K562 (cell line): ENCODE measurements at regions not wholly inside any gene's neighbourhood (a gene's known extent, or its start where the extent isn't known, plus 50 kb on each side); places are given as distances from the start of the nearest gene placed in this dataset.

ENCODE experiments used
- ATAC-seq: fragments of 200-7000 bp; cut with Tn5 transposase; 3 replicates; pipeline ENCODE4 v1.9.1; 2020; ENCODE audit warnings: moderate library complexity
- BruUV-seq: library from RNA; stranded (reverse); fragments of 400-500 nt; replicated peaks from 2 replicates; lab custom pipeline; 2021; lab: Mats Ljungman, UMichigan
- CTCF ChIA-PET: fragments of 300-600 bp; formaldehyde crosslinking; extraction: SDS; loops from one replicate; lab custom pipeline; 2021; ENCODE audit warnings: low intra/inter-chr PET ratio; lab: Yijun Ruan, JAX
- POLR2A ChIA-PET: fragments of 300-600, 350-650 bp; sonication (Branson Sonifier 250); formaldehyde crosslinking; extraction: SDS; loops from one replicate; lab custom pipeline; 2021; ENCODE audit warnings: antibody characterized with exemption, inconsistent platforms; lab: Yijun Ruan, JAX
- DNase-seq, 4 experiments: peaks; one replicate each; pipeline versions ENCODE4 v3.0.0 to v3.0.0-alpha.2; 2011 to 2018; ENCODE audit warnings: low spot score in 3 of 4, mixed read lengths in 3 of 4; ENCODE audit errors: extremely low read depth in 1 of 4
- FAIRE-seq: peaks from 2 replicates; lab custom pipeline; 2011; peaks lifted over from hg19 to GRCh38; lab: Jason Lieb, UNC
- H2AFZ ChIP-seq: 2 replicates; pipeline ENCODE4 v1.6.0; 2011; ENCODE audit warnings: low read depth, low read length, control low read depth, inconsistent platforms
- H3K27ac ChIP-seq: fragments of 200-600 bp; 3 replicates; pipeline ENCODE4 v1.8.0; 2011; ENCODE audit warnings: low read depth, mild to moderate bottlenecking, control low read depth, inconsistent platforms, low read length, moderate library complexity, mixed read lengths; ENCODE audit errors: extremely low read depth
- H3K27me3 ChIP-seq, 2 experiments: fragments of 300-600 bp in 1 of 2; 2 replicates in 1 of 2; 3 replicates in 1 of 2; pipeline versions ENCODE4 v1.6.0 to v1.8.0; 2011; ENCODE audit warnings: inconsistent platforms in 2 of 2, low read length in 2 of 2, mild to moderate bottlenecking in 1 of 2, mixed read lengths in 1 of 2, moderate library complexity in 1 of 2; ENCODE audit not compliant: control insufficient read depth in 2 of 2, insufficient read depth in 2 of 2
- H3K36me3 ChIP-seq: fragments of 300-600 bp; 3 replicates; pipeline ENCODE4 v1.8.0; 2011; ENCODE audit warnings: mild to moderate bottlenecking, low read length, inconsistent platforms; ENCODE audit not compliant: control insufficient read depth, insufficient read depth
- H3K4me1 ChIP-seq, 2 experiments: fragments of 200-600 bp in 1 of 2; replicated peaks in 1 of 2; 2 replicates in 1 of 2; 3 replicates in 1 of 2; pipeline versions ENCODE4 v1.5.1 to v1.8.0; 2011; ENCODE audit warnings: inconsistent platforms in 2 of 2, low read length in 2 of 2, mild to moderate bottlenecking in 1 of 2, mixed read lengths in 1 of 2, moderate library complexity in 1 of 2; ENCODE audit not compliant: control insufficient read depth in 2 of 2, insufficient read depth in 2 of 2
- H3K4me2 ChIP-seq: 2 replicates; pipeline ENCODE4 v1.6.1; 2011; ENCODE audit warnings: low read length, control low read depth, inconsistent platforms, mixed read lengths; ENCODE audit not compliant: insufficient read depth
- H3K4me3 ChIP-seq: fragments of 200-600 bp; sonication (generic), shearing (Covaris generic); 2 replicates; pipeline ENCODE4 v1.5.1; 2016; ENCODE audit warnings: control low read depth, inconsistent platforms
- H3K79me2 ChIP-seq: fragments of 200-600 bp; 3 replicates; pipeline ENCODE4 v1.8.0; 2011; ENCODE audit warnings: low read length, inconsistent platforms; ENCODE audit not compliant: control insufficient read depth, insufficient read depth
- H3K9ac ChIP-seq, 2 experiments: 2 replicates each; pipeline versions ENCODE4 v1.6.0 to v1.6.1; 2011; ENCODE audit warnings: low read depth in 2 of 2, low read length in 2 of 2, control low read depth in 1 of 2, inconsistent platforms in 1 of 2, mild to moderate bottlenecking in 1 of 2, mixed read lengths in 1 of 2; ENCODE audit not compliant: insufficient read depth in 1 of 2
- H3K9me1 ChIP-seq: one replicate; pipeline ENCODE4 v1.6.0; 2011; ENCODE audit warnings: inconsistent platforms, mild to moderate bottlenecking, low read length, moderate library complexity; ENCODE audit not compliant: control insufficient read depth, insufficient read depth
- H3K9me3 ChIP-seq: replicated peaks from 2 replicates; pipeline ENCODE4 v1.5.1; 2011; ENCODE audit warnings: low read depth, low read length, inconsistent platforms; ENCODE audit not compliant: control insufficient read depth, insufficient read depth
- H4K20me1 ChIP-seq: replicated peaks from 2 replicates; pipeline ENCODE4 v1.6.1; 2011; ENCODE audit warnings: low read length, inconsistent platforms, mixed read lengths; ENCODE audit not compliant: control insufficient read depth, insufficient read depth
- BMI1 ChIP-seq: fragments of 150-350 bp; IDR thresholded peaks from 2 replicates; pipeline ENCODE4 v1.6.1; 2014; ENCODE audit warnings: low read length
- CEBPG ChIP-seq, 3 experiments: fragments of 200-800 bp in 1 of 3; sonication (Bioruptor generic) in 1 of 3; sonication (generic) in 1 of 3; formaldehyde crosslinking in 1 of 3; IDR thresholded peaks in 2 of 3; conservative IDR thresholded peaks in 1 of 3; 2 replicates each; pipeline versions ENCODE4 v1.6.1 to v1.8.0; 2016 to 2022; ENCODE audit warnings: missing compliant biosample characterization in 2 of 3, missing genetic modification characterization in 2 of 3, mild to moderate bottlenecking in 1 of 3, missing genetic modification reagents in 1 of 3
- ELF4 ChIP-seq: fragments of 450-650 bp; formaldehyde crosslinking; IDR thresholded peaks from 2 replicates; pipeline ENCODE4 v1.4.0; 2022; ENCODE audit warnings: missing genetic modification characterization
- FOSL1 ChIP-seq: fragments of 200-800 bp; sonication (Bioruptor generic); conservative IDR thresholded peaks from 2 replicates; pipeline ENCODE4 v1.6.1; 2016; ENCODE audit warnings: missing genetic modification characterization, missing compliant biosample characterization
- GTF2F1 ChIP-seq: IDR thresholded peaks from 2 replicates; pipeline ENCODE4 v1.6.1; 2011; ENCODE audit warnings: low read depth, low read length, improper control_type of control experiment
- HOXB6 ChIP-seq: fragments of 250-450 bp; sonication (Bioruptor Pico); IDR thresholded peaks from 2 replicates; pipeline ENCODE4 v1.5.1; 2022; ENCODE audit warnings: mild to moderate bottlenecking, borderline replicate concordance
- MBD2 ChIP-seq: sonication (generic); IDR thresholded peaks from 2 replicates; pipeline ENCODE4 v1.6.1; 2016; ENCODE audit warnings: low read depth, borderline replicate concordance
- MEF2A ChIP-seq: IDR thresholded peaks from 2 replicates; pipeline ENCODE4 v1.6.1; 2011; ENCODE audit warnings: low read depth, mild to moderate bottlenecking, low read length, moderate library complexity; ENCODE audit not compliant: control insufficient read depth
- MTA3 ChIP-seq: fragments of 450-650 bp; formaldehyde crosslinking; IDR thresholded peaks from 2 replicates; pipeline ENCODE4 v1.6.1; 2017; ENCODE audit warnings: mild to moderate bottlenecking, borderline replicate concordance
- NCOA6 ChIP-seq: fragments of 450-650 bp; IDR thresholded peaks from 2 replicates; pipeline ENCODE4 v1.6.1; 2017; ENCODE audit warnings: mild to moderate bottlenecking
- NUFIP1 ChIP-seq: fragments of 450-650 bp; IDR thresholded peaks from 2 replicates; pipeline ENCODE4 v1.6.1; 2018; ENCODE audit not compliant: partially characterized antibody
- POLR3A ChIP-seq: IDR thresholded peaks from 2 replicates; pipeline ENCODE4 v1.6.1; 2011; ENCODE audit warnings: borderline replicate concordance, mild to moderate bottlenecking, moderate library complexity; ENCODE audit not compliant: insufficient read length, insufficient read depth; ENCODE audit errors: extremely low read depth
- PRDM10 ChIP-seq: fragments of 450-650 bp; IDR thresholded peaks from 2 replicates; pipeline ENCODE4 v1.6.1; 2018; ENCODE audit not compliant: partially characterized antibody
- RFX5 ChIP-seq: IDR thresholded peaks from 2 replicates; pipeline ENCODE4 v1.6.1; 2011; ENCODE audit warnings: low read depth, mild to moderate bottlenecking, improper control_type of control experiment, low read length
- SRF ChIP-seq, 2 experiments: fragments of 250-450, 450-650 bp in 1 of 2; sonication (Bioruptor Pico) in 1 of 2; sonication (generic) in 1 of 2; formaldehyde crosslinking; IDR thresholded peaks; 2 replicates each; pipeline versions ENCODE4 v1.5.0 to v1.5.1; 2020 to 2022; ENCODE audit warnings: mild to moderate bottlenecking in 1 of 2, missing genetic modification reagents in 1 of 2
- TAF15 ChIP-seq: fragments of 200-400 bp; formaldehyde crosslinking; IDR thresholded peaks from 2 replicates; pipeline ENCODE4 v1.6.1; 2017; ENCODE audit warnings: mild to moderate bottlenecking, low read depth, low read length, moderate library complexity
- U2AF2 ChIP-seq: fragments of 200-400 bp; formaldehyde crosslinking; optimal IDR thresholded peaks from 2 replicates; pipeline ENCODE3; 2017; ENCODE audit warnings: low read depth, mild to moderate bottlenecking, low read length
- ZKSCAN3 ChIP-seq: fragments of 250-450 bp; sonication (Bioruptor Pico); IDR thresholded peaks from 2 replicates; pipeline ENCODE4 v1.4.0; 2020
- ZNF717 ChIP-seq: fragments of 250-450 bp; sonication (Bioruptor Pico); IDR thresholded peaks from 2 replicates; pipeline ENCODE4 v1.5.0; 2021
- WGBS: fragments of 100-300 bp; shearing (Covaris generic); methylation state at CpG from one replicate; pipeline ENCODE4 v1.1.6; 2016; ENCODE audit warnings: low coverage, mixed read lengths; ENCODE audit not compliant: insufficient coverage; ENCODE audit errors: missing lambda C conversion rate; 5-methylcytosine and 5-hydroxymethylcytosine counted together
- in situ Hi-C: fragments of 300-500 bp; cut with MboI; formaldehyde crosslinking; loops from 4 replicates; pipeline ENCODE4 v1.15.0; 2018; ENCODE audit warnings: inconsistent platforms, mixed read lengths
- intact Hi-C: fragments of 100-400 bp; cut with micrococcal nuclease; formaldehyde crosslinking; loops from 2 replicates; pipeline ENCODE4 v1.14.2; 2022

- TF ChIP-seq PRDM10 = no peak
- TF ChIP-seq U2AF2 = no peak
- no peak for TF ChIP-seq MBD2
- TF ChIP-seq RFX5 = no peak
- no peak for TF ChIP-seq HOXB6 (CRISPR knock-in tag)
- TF ChIP-seq GTF2F1 = no peak
- no peak for TF ChIP-seq NCOA6
- TF ChIP-seq FOSL1 (tag) = no peak
Observed at GRCh38 chr6:132235596-132236280, 165.5 kb downstream of the MOXD1 start (continued).

GRCh38 chr6:132234356-132234755 lies 166.9 kb downstream of the MOXD1 start:
- no TSS peak for BruUV-seq
- no peaks in the 10 kb centered on the region for H3K4me1 ChIP-seq
- 8% methylated on average over 2 of the region's 2 CpGs for WGBS
- H3K27ac ChIP-seq = no peak overlapping the region
- no peaks in the 10 kb centered on the region for H3K9me3 ChIP-seq
- no peaks in the 10 kb centered on the region for H3K9me1 ChIP-seq
- CTCF ChIA-PET = no interaction called here
- no peaks in the 10 kb centered on the region for H4K20me1 ChIP-seq
- no peaks in the 10 kb centered on the region for H3K79me2 ChIP-seq
- no peaks in the 10 kb centered on the region for H3K27me3 ChIP-seq
- H3K36me3 ChIP-seq = no peaks in the 10 kb centered on the region
- FAIRE-seq = no peak
- H3K4me2 ChIP-seq = no peak overlapping the region
- intact Hi-C loops = no loop called here
- in situ Hi-C loops = no loop called here
- no peak for DNase-seq
- H2AFZ ChIP-seq = no peak overlapping the region
- H3K4me3 ChIP-seq = no peak overlapping the region
- no peak overlapping the region for H3K9ac ChIP-seq
- POLR2A ChIA-PET = no interaction called here
- ATAC-seq = no peak
- TF ChIP-seq CEBPG (CRISPR knock-in tag; IDR thresholded peaks at IDR 0.05) (no peak), CEBPG (tag; conservative IDR thresholded peaks at IDR 0.05 in 1 of 2, IDR thresholded peaks at IDR 0.05 in 1 of 2) (no peak), POLR3A (no peak), MBD2 (no peak), ELF4 (no peak), ZNF717 (CRISPR knock-in tag) (no peak), ZKSCAN3 (CRISPR knock-in tag) (no peak), NUFIP1 (no peak), MEF2A (no peak), TAF15 (no peak), BMI1 (no peak), SRF (CRISPR knock-in tag; IDR thresholded peaks at IDR 0.05) (no peak), MTA3 (no peak)
